DMS 273 (cell line): ENCODE measurements at regions not wholly inside any gene's neighbourhood (a gene's known extent, or its start where the extent isn't known, plus 50 kb on each side); places are given as distances from the start of the nearest gene placed in this dataset.
"Not testable (repeated sequence)": the region's sequence is repeated elsewhere in the genome, so short reads cannot be mapped to it uniquely, and the experiment has no call there.

Experiments used
- DNase-seq: peaks from one replicate; lab custom pipeline; 2025; ENCODE audit not compliant: unreplicated experiment; lab: John Stamatoyannopoulos, UW

GRCh38 chr21:31417214-31417613 is 73.2 kb upstream of the TIAM1 start:
- DNase-seq, result not testable (repeated sequence)

GRCh38 chr21:31416465-31416864 is 72.4 kb upstream of the TIAM1 start:
- DNase-seq, result no peak

- DNase-seq, result no peak
Observed at GRCh38 chr21:31414263-31415000, 70.4 kb upstream of the TIAM1 start.

DNA sequence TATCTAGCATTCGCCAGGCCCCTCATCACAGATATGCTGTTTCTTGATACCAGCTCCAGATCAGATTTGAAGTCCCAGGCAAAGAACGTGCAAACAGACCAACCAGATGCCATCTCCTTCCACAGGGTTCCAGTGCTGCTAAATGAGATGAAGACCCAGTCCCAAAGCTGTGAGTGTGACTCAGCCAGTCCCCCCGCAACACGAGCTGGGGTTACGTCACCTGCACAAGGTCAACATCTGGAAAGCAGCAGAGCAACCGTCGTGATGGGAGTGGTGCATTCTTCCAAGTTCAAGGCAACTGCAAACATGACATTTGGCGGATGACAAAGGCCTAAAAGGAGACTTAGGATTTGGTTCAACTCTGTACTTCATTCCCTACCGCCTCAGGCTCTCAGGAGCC is 69.6 kb upstream of the TIAM1 start:
- no peak for DNase-seq

- no peak for DNase-seq
Observed at GRCh38 chr21:31410499-31411131, 66.6 kb upstream of the TIAM1 start.

DNA sequence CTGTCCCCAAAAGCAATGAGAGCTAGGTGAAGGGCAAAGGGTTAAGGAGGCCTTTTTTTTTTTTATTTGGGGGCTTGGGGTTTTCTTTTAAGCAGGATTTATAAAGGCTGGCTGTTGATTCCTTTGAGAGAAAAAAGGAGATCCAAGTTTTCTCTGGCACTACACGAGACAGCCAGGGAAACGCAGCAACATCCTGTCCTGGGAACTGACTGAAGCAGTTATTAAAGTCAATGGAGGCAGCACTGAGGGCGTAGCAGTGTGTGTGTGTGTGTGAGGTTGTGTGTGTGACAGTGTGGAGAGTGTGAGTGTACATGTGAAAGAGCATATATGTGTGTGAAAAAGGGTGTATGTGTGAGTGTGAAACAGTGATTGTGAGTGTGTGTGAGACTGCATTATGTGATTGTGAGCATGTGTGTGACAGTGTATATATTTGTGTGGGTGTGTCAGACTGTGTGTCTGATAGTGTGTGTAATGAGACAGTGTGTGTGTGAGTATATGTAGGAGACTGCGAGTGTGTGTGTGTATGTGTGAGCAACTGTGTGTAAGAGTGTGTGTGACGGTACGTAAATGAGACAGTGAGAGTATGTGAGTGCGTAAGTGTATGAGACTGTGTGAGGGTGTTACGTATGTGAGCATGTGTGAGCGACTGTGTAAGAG is 65.9 kb upstream of the TIAM1 start:
- DNase-seq, result no peak

DNA sequence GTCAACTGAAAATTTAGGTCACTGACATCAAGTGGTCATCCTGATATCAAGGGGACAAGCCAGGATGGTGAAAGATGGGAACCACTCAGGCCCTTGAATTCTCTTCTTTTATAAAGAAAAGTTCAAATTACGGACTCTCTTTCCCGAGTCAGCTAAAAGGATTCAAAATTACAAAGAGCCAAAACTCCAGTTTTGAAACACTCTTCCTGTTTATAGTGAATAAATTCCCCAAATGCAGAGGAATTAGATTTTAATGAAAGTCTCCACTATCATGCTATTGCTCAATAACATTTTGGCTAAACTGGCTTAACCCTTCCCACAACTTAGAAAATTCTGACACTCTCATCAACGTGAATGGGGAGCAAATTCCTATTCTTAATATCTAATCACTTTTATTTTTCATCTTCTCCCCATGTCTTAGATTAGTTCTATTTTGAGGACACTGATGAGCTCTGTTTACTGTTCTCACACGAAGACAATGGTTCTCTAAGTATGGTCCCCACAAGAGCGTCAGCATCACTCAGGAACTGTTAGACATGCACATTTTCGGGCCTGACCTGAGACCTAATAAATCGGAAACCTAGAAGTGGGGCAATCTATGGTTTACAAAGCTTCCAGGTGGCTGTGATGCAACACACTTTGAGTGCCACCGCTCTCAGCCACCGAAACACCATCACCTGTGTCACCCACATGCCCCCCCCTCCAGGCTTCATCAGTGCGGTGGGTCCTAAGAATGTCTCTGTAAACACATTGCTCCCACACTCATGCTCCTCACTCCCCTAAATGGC is 64.4 kb upstream of the TIAM1 start:
- no peak for DNase-seq

GRCh38 chr21:31406510-31406909 is 62.4 kb upstream of the TIAM1 start:
- DNase-seq, result no peak

DNA sequence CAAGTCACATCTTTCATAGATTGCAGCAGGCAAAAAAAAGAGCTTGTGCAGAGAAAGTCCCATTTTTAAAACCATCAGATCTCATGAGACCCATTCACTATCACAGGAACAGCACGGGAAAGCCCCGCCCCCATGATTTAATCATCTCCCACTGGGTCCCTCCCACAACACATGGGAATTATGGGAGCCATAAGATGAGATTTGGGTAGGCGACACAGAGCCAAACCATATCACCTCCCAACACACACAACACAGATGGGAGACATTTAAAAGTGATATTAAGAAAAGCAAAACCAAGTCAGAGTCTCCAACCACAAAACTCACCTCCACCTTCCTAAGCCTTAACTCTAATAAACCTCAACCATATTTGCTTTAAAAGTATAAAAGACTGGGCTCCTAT is 61.5 kb upstream of the TIAM1 start:
- no peak for DNase-seq

GRCh38 chr21:31403596-31404333 is 59.7 kb upstream of the TIAM1 start:
- DNase-seq, result no peak

- no peak for DNase-seq
Observed at GRCh38 chr21:31399591-31399990, 55.5 kb upstream of the TIAM1 start.

GRCh38 chr21:31398574-31398973 is 54.5 kb upstream of the TIAM1 start:
- DNase-seq, result no peak

DNA sequence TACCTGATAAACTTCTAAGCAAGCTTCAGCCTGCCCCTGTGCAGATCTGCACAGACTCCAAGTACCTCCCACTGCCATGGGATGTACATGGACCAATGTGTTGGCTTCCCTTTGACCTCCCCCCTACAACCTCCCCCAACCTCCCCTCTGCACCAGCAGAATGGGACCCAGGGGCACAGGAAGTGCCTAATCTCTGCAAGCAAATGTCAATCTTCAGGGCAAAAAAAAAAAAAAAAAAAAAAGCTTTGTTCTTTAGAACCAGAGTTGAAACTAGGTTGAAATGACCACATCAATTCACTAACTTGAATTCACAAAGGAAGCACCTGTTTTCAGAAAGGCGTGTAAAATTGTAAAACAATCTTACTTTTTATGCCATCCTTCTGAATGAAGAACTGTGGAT is 53.9 kb upstream of the TIAM1 start:
- peak; percentile 33 for DNase-seq

- DNase-seq, result peak; percentile 33
Observed at GRCh38 chr21:31397515-31397926, 53.5 kb upstream of the TIAM1 start.

DNA sequence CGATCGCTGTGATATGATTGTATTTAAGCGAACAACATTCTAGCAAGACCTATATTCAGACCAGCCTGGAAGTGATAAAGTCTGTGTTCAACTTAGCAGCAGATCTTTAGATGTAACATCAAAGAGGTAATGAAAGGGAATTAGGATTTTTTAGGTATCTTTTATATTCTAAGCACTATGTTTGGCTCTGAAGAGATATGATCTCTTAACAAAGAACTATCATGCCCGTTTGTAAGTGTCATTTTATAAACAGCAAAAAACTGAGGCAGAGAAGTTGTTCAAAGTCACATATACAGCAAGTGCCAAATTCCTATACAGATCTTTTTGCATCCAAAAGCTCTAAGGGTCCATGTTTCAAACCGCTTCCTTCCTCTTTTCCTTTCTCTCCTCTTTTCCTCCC is 53.0 kb upstream of the TIAM1 start:
- no peak for DNase-seq

- DNase-seq, result no peak
Observed at GRCh38 chr21:31396399-31396798, 52.3 kb upstream of the TIAM1 start.

DNA sequence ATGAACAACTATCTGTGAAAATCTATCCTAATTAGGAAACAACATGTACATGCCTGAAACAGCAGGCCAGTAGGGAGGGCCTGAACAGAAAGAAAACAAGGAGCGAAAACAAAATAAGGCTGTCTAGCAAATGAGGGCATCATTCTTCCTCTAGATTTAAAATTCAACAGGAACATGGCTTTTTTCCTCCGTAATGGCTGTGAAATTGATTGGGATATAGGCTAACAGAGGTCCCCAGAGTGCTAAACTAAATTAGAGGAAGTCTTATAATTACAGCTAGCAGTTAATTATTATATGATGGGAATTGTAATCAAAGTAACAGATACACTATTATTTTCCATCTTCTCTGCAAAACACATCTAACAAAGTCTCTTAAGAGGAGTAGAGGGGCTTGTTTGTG is 51.7 kb upstream of the TIAM1 start:
- no peak for DNase-seq

DNA sequence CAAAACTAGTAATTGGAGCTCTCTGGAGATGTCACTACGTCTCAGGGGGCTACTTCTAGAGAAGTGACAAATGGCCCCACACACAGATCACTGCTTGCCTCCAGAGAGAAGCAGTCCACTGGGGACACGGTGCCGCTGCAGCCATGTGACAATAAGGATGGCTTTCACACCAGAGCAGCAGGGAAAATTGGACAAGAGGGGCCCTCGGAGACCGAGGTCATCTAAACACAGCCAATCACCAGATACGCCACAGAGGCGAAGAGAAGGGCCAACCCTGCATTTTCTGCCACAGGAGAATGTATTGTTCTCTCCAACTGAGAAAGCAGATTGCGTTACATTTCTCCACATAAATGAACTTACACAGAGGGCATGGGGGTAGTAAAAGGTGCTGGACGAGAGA is 51.2 kb upstream of the TIAM1 start:
- DNase-seq, result no peak

DNA sequence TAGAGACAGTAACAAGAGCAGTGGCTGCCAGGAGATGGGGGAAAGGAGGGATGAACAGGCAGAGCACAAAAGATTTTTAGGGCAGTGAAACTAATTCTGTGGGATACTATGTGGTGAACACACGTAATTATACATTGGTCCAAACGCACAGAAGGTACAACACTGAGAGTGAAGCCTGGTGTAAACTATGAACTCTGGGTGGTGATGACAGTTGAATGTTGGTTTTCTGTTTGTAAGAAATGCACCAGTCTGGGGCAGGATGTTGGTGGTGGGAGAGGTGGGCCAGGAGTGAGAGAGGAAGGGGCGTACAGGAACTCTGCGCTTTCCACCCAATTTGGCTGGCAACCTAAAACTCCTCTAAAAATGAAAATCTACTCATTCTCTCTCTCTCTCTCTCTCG is 50.2 kb upstream of the TIAM1 start:
- DNase-seq, result no peak
